NCI-H146 (cell line): ENCODE measurements at regions not wholly inside any gene's neighbourhood (a gene's known extent, or its start where the extent isn't known, plus 50 kb on each side); places are given as distances from the start of the nearest gene placed in this dataset.
"Not testable (repeated sequence)": the region's sequence is repeated elsewhere in the genome, so short reads cannot be mapped to it uniquely, and the experiment has no call there.

ENCODE experiments used
- DNase-seq: peaks from one replicate; lab custom pipeline; 2025; lab: John Stamatoyannopoulos, UW

GRCh38 chr1:204780630-204781029 is 90.0 kb upstream of the NFASC start:
- no peak for DNase-seq

GRCh38 chr1:204782118-204782700 is 88.5 kb upstream of the NFASC start:
- no peak for DNase-seq

GRCh38 chr1:204785023-204785422 is 85.6 kb upstream of the NFASC start:
- not testable (repeated sequence) for DNase-seq

DNA sequence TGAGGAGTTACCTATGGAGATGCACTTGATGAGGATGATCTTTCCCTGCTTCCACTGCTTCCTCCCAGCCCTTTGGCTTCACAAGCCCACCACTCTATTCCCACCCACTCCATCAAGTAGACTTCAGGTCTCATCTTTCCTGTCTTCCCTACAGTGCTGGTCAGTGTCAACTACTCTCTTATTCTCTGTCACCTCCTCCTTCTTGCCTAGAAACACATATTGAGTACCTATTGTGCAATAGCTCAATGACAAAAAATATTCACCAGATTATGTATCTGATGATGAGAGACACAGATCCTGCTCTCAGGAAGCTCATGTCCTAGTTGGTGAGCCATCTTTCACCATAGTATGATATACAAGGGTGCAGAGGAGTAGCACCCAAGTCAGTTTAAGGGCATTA is 82.2 kb upstream of the NFASC start:
- DNase-seq: no peak

GRCh38 chr1:204791453-204792353 is 79.0 kb upstream of the NFASC start:
- DNase-seq: peak; percentile 79

DNA sequence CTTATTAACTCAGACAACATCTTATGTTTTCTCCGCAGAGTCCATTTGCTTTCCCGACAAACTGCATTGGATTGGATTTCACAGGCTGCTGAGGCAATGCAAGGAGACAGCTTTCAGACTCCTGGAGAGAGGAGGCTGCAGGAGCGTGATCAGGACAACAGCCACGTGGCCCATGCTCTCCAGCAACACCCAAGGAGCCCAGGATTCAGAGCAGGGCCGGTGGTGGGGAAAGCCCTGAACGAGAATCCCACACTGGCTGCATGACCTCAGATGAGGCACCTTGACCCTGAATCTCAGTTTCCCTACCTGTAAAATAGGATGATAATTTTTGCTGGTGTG is 78.3 kb upstream of the NFASC start:
- no peak for DNase-seq

DNA sequence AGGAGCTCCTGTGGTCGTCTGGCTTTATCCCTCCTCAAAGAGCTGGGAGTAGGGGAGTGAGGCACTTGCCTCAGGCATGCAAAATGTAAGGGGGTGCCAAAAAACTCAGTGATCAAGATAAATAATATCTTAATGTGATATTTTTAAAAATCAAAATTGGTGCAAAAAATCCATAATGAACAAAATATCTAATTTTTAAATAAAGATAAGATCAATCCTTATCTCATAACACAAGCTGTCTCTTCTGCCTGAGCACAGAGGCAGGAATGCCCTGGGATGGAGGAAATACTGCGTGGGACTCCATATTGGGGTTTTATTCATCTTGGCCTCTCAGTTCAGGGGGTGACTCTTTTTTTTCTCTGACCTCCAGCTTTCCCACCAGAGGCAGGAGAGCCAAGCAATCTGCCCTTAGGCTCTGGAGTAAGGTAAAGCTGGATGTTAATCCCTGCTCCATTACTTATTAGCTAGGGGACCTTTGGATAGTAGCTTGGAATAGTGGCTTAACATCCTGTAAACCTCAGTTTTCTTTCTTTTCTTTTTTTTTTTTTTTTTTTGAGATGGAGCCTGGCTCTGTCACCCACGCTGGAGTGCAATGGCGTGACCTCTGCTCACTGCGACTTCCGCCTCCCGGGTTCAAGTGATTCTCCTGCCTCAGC is 77.3 kb upstream of the NFASC start:
- no peak for DNase-seq

DNA sequence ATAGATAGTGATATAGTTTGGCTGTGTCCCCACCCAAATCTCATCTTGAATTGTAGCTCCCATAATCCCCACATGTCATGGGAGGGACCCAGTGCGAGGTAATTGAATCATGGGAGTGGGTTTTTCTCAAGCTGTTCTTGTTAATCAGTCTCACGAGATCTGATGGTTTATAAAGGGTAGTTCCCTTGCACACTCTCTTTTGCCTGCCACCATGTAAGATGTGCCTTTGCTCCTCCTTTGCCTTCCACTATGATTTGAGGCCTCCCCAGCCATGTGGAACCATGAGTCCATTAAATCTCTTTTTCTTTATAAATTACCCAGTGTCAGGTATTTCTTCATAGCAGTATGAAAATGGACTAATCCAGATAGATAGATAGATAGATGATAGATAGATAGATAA is 73.8 kb upstream of the NFASC start:
- not testable (repeated sequence) for DNase-seq

DNA sequence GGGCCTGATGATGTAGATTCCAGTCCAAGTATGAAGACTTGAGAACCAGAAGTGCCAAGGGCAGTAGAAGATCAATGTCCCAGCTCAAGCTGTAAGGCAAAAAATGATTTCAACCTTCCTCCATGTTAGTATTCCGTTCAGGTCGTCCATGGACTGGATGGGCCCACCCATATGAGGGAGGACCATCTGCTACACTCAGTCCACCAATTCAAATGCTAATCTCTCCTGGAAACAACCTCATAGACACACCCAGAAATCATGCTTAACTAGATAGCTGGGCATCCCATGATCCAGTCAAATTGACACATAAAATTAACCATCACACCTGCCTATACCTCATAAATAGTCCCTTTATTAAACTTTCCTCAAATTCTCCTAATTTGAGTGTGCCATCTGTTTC is 73.3 kb upstream of the NFASC start:
- no peak for DNase-seq

GRCh38 chr1:204799630-204800029 is 71.0 kb upstream of the NFASC start:
- DNase-seq: no peak

GRCh38 chr1:204801211-204801610 is 69.5 kb upstream of the NFASC start:
- DNase-seq: no peak

- no peak for DNase-seq
Measured at GRCh38 chr1:204802401-204803175, 68.1 kb upstream of the NFASC start.

DNA sequence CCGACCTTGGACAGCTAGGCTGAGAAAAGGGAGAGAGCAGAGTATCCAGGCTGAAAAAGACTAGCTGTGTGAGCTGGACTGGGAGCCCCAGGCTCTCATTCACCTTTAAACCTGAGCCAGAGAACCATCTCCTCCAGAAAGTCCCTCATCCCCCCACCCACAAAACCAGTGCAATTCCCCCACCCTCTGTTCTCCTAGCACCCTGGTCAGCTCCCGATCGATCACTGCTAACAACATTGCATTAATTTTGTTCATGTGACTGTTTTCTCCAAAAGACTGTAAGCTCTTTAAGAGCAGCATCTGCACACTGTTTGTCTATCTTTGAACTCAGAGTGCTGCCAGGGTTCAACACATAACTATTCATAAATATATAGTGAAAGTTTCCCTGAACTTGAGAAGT is 67.1 kb upstream of the NFASC start:
- DNase-seq: no peak

DNA sequence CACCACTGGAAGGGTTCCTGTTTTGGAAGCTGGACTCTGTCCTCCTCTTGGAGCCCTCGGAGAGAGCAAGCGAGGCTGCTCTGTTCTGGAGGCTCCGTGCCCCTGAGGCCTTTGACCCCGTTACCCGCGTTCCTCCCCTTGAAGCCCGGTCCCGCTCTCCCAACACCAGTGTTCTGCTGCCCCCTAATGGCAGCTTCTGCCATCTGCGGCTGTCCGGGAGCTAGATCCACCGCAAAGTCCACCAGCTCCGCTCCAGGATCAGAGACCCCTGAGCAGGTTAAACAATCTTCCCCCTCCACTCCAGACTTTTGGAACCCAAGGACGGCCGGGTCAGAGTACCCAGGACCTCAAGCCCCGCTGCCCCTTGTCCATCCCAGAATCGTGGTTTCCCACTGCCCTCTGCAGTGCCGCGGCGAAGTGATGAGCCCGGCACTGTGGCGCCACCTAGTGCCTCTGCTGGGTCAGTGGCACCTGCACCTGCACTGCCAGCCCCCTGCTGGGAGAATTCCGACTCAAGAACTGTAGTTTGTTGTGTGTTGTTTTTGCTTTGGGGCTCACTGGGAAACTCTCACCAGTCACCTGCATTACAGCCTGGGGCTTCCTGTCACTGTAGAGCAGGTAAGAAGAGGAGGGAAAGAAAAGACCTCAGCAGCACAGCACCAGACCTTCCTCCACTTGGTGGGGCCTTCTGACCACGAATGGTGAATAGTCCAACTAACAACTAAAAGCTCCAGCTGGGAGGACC is 63.5 kb upstream of the NFASC start:
- DNase-seq: peak; percentile 84

DNA sequence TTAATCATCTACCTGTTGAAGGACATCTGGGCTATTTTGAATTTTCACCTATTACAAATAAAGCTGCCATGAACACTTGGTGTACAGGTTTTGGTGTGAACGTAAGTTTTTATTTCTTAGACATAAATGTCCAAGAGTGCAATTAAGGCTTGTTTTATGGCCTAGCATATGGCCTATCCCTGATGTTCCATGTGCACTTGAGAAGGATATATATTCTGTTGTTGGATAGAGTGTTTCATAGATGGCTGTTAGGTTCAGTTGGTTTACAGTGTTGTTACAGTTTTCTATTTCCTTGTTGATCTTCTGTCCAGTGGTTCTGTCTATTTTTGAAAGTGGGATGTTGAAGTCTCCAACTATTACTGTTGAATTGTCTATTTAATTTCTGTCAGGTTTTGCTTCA is 61.2 kb upstream of the NFASC start:
- DNase-seq: no peak

- no peak for DNase-seq
Measured at GRCh38 chr1:204812842-204813241, 57.8 kb upstream of the NFASC start.

GRCh38 chr1:204813522-204813921 is 57.1 kb upstream of the NFASC start:
- DNase-seq: no peak

DNA sequence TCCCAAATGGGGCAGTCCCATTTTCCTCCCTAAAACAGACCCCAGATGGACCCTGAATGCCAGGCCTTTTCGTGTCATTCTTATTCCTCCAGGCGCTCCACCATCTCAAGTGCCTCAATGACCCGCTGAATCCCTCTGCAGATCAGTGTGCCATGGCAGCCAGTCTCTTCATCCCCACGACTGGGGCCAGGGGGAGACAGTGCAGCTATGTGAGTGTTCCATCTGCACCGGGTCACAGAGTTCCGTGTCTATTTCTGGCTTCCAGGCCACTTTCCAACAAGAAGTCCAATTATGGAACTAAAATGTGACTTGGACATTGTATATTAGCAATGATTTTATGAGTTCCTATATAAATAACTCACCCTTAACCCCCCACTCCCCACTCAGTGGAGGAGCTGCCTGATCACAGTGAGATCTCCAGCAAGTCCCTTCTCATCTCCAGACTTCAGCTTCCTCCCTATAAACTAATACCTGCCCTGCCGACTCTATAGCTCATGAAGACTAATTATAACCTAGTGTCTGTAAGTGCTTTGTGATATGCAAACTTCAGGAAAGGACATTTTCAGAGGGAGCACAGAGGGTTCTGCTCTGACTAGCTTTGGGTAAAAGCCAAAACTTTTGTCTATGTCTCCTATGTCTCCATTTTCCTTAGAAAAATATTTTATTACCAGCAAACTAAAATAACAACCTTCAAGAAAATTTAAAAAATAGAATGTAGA is 56.3 kb upstream of the NFASC start:
- no peak for DNase-seq

GRCh38 chr1:204817341-204817740 is 53.3 kb upstream of the NFASC start:
- DNase-seq: no peak

- no peak for DNase-seq
Measured at GRCh38 chr1:204818998-204819397, 51.7 kb upstream of the NFASC start.

GRCh38 chr1:204819495-204819894 is 51.2 kb upstream of the NFASC start:
- no peak for DNase-seq
